Prostate gland (tissue), 2 donors: ENCODE measurements at regions not wholly inside any gene's neighbourhood (a gene's known extent, or its start where the extent isn't known, plus 50 kb on each side); places are given as distances from the start of the nearest gene placed in this dataset.

Experiments used
- DNase-seq: peaks from one replicate; pipeline ENCODE4 v3.0.0-alpha.2; 2019; ENCODE audit warnings: low spot score
- H3K27ac ChIP-seq, 2 donors: fragments of 200-600 bp; sonication (generic); 2 replicates each; pipeline ENCODE4 v1.5.1; 2017 to 2019
- H3K27me3 ChIP-seq: fragments of 200-600 bp; sonication (generic); replicated peaks from 2 replicates; pipeline ENCODE4 v1.5.1; 2019; ENCODE audit not compliant: insufficient read depth
- H3K36me3 ChIP-seq, 2 donors: fragments of 200-600 bp; sonication (generic); 1 replicate in 1 of 2; 2 replicates in 1 of 2; pipeline versions ENCODE4 v1.5.1 to v1.8.1; 2017 to 2019
- H3K4me1 ChIP-seq: fragments of 200-600 bp; sonication (generic); replicated peaks from 2 replicates; pipeline ENCODE4 v1.5.1; 2019
- H3K4me3 ChIP-seq, 2 donors: fragments of 200-600 bp; sonication (generic); 2 replicates each; pipeline ENCODE4 v1.5.1; 2017 to 2019
- H3K9me3 ChIP-seq: fragments of 200-600 bp; sonication (generic); 2 replicates; pipeline ENCODE4 v1.5.1; 2017
- CTCF ChIP-seq, 4 experiments: fragments of 200-600 bp in 2 of 4; fragments of 450-650 bp in 2 of 4; sonication (generic) in 2 of 4; IDR thresholded peaks; 1 replicate in 3 of 4; 2 replicates in 1 of 4; pipeline ENCODE4 v1.5.1; 2016 to 2019; ENCODE audit warnings: antibody characterized with exemption in 4 of 4, mild to moderate bottlenecking in 2 of 4, moderate library complexity in 2 of 4
- POLR2A ChIP-seq: fragments of 450-650 bp; IDR thresholded peaks from one replicate; pipeline ENCODE4 v1.6.1; 2016; ENCODE audit warnings: antibody characterized with exemption, mild to moderate bottlenecking
- POLR2AphosphoS5 ChIP-seq: sonication (generic); formaldehyde crosslinking; IDR thresholded peaks from one replicate; pipeline ENCODE4 v1.6.1; 2017; ENCODE audit warnings: antibody characterized with exemption
- WGBS: methylation state at CpG from one replicate; pipeline ENCODE4 v1.1.5; 2018; 5-methylcytosine and 5-hydroxymethylcytosine counted together
- intact Hi-C: fragments of 100-400 bp; cut with DNase I; formaldehyde crosslinking; loops from one replicate; pipeline ENCODE4 v1.14.2; 2022

- no peaks in the 10 kb centered on the region for H3K9me3 ChIP-seq
- TF ChIP-seq POLR2A (no peak), POLR2AphosphoS5 (no peak), CTCF (IDR thresholded peaks at IDR 0.05) (no peak)
- DNase-seq, result no peak
- H3K4me3 ChIP-seq, result no peak overlapping the region
- intact Hi-C loops, result no loop called here
- H3K4me1 ChIP-seq, result no peaks in the 10 kb centered on the region
- H3K27ac ChIP-seq, result no peak overlapping the region
- H3K36me3 ChIP-seq, result no peaks in the 10 kb centered on the region
- no peaks in the 10 kb centered on the region for H3K27me3 ChIP-seq
- WGBS, result over 99% methylated on average over 4 of the region's 4 CpGs
Measured at GRCh38 chr5:91255396-91256141, 127.5 kb downstream of the ARRDC3 start.

- TF ChIP-seq POLR2A (no peak), POLR2AphosphoS5 (no peak), CTCF (IDR thresholded peaks at IDR 0.05) (no peak)
Measured at GRCh38 chr5:91252916-91253315, 130.2 kb downstream of the ARRDC3 start.

GRCh38 chr5:91245871-91246270 lies 137.2 kb downstream of the ARRDC3 start:
- Histone ChIP-seq H3K27ac (no peak overlapping the region), H3K9me3 (no peaks in the 10 kb centered on the region), H3K36me3 (no peaks in the 10 kb centered on the region), H3K4me1 (no peaks in the 10 kb centered on the region), H3K4me3 (no peak overlapping the region), H3K27me3 (no peaks in the 10 kb centered on the region)
- TF ChIP-seq POLR2AphosphoS5 (no peak), POLR2A (no peak), CTCF (IDR thresholded peaks at IDR 0.05) (no peak)
- intact Hi-C loops, result no loop called here
- no peak for DNase-seq
- WGBS, result 88% methylated on average over 1 of the region's 1 CpG

More at GRCh38 chr5:91252916-91253315, 130.2 kb downstream of the ARRDC3 start:
- intact Hi-C loops, result no loop called here
- WGBS, result 79% methylated on average over 2 of the region's 2 CpGs
- no peaks in the 10 kb centered on the region for H3K4me1 ChIP-seq
- no peak overlapping the region for H3K4me3 ChIP-seq
- H3K27me3 ChIP-seq, result no peaks in the 10 kb centered on the region
- H3K27ac ChIP-seq, result no peak overlapping the region
- H3K36me3 ChIP-seq, result no peaks in the 10 kb centered on the region
- no peak for DNase-seq
- H3K9me3 ChIP-seq, result no peaks in the 10 kb centered on the region

- no peaks in the 10 kb centered on the region for H3K27me3 ChIP-seq
- 52% methylated on average over 3 of the region's 3 CpGs for WGBS
Measured at GRCh38 chr5:91245074-91245452, 138.1 kb downstream of the ARRDC3 start.

More at GRCh38 chr5:91245074-91245452, 138.1 kb downstream of the ARRDC3 start:
- no peak for TF ChIP-seq CTCF (IDR thresholded peaks at IDR 0.05)
- no peak overlapping the region for H3K4me3 ChIP-seq
- H3K9me3 ChIP-seq, result no peaks in the 10 kb centered on the region
- H3K27ac ChIP-seq, result no peak overlapping the region
- H3K36me3 ChIP-seq, result no peaks in the 10 kb centered on the region
- no peaks in the 10 kb centered on the region for H3K4me1 ChIP-seq
- intact Hi-C loops, result no loop called here
- DNase-seq, result no peak
